HepG2 (cell line): ENCODE measurements at regions not wholly inside any gene's neighbourhood (a gene's known extent, or its start where the extent isn't known, plus 50 kb on each side); places are given as distances from the start of the nearest gene placed in this dataset.

Experiments used
- ATAC-seq: fragments of 200-7000 bp; cut with Tn5 transposase; 3 replicates; pipeline ENCODE4 v1.9.1; 2020; ENCODE audit warnings: mild to moderate bottlenecking, moderate library complexity
- BruUV-seq: library from RNA; stranded (reverse); fragments of 400-500 nt; replicated peaks from 2 replicates; lab custom pipeline; 2021; lab: Mats Ljungman, UMichigan
- CTCF ChIA-PET: fragments of 300-600 bp; formaldehyde crosslinking; extraction: SDS; loops from one replicate; lab custom pipeline; 2021; ENCODE audit warnings: low total read pairs, inconsistent platforms, low intra/inter-chr PET ratio; lab: Yijun Ruan, JAX
- POLR2A ChIA-PET: fragments of 350-600 bp; sonication (Branson Sonifier 250); formaldehyde crosslinking; loops from one replicate; lab custom pipeline; 2020; ENCODE audit warnings: antibody characterized with exemption, inconsistent platforms; lab: Yijun Ruan, JAX
- DNase-seq: peaks from one replicate; pipeline ENCODE4 v3.0.0-alpha.2; 2015; ENCODE audit warnings: low spot score
- FAIRE-seq: peaks from 3 replicates; lab custom pipeline; 2011; peaks lifted over from hg19 to GRCh38; lab: Jason Lieb, UNC
- H2AFZ ChIP-seq: one replicate; pipeline ENCODE4 v1.6.1; 2011; ENCODE audit warnings: low read length, inconsistent platforms
- H3K27ac ChIP-seq: fragments of 300-600 bp; 3 replicates; pipeline ENCODE4 v1.8.0; 2011; ENCODE audit warnings: mixed run types, mild to moderate bottlenecking, mixed read lengths, low read length, inconsistent platforms; ENCODE audit not compliant: insufficient read depth; ENCODE audit errors: extremely low read length
- H3K27me3 ChIP-seq, 2 experiments: fragments of 200-600 bp in 1 of 2; 2 replicates in 1 of 2; 3 replicates in 1 of 2; pipeline versions ENCODE4 v1.6.0 to v1.8.0; 2011; ENCODE audit warnings: low read length in 2 of 2, mild to moderate bottlenecking in 2 of 2, moderate library complexity in 2 of 2, inconsistent platforms in 1 of 2; ENCODE audit not compliant: insufficient read depth in 2 of 2, control insufficient read depth in 1 of 2
- H3K36me3 ChIP-seq, 2 experiments: fragments of 200-600 bp in 1 of 2; replicated peaks in 1 of 2; 2 replicates in 1 of 2; 3 replicates in 1 of 2; pipeline versions ENCODE4 v1.5.1 to v1.8.0; 2011; ENCODE audit warnings: low read length in 2 of 2, inconsistent platforms in 1 of 2; ENCODE audit not compliant: insufficient read depth in 2 of 2, control insufficient read depth in 1 of 2
- H3K4me1 ChIP-seq: 2 replicates; pipeline ENCODE4 v1.5.1; 2012; ENCODE audit warnings: low read length, inconsistent platforms; ENCODE audit not compliant: insufficient read depth
- H3K4me2 ChIP-seq: 2 replicates; pipeline ENCODE4 v1.6.0; 2011; ENCODE audit warnings: low read depth, low read length, inconsistent platforms
- H3K4me3 ChIP-seq, 3 experiments: fragments of 200-600 bp in 1 of 3; sonication (generic), shearing (Covaris generic) in 1 of 3; replicated peaks in 1 of 3; 2 replicates each; pipeline ENCODE4 v1.5.1; 2011 to 2016; ENCODE audit warnings: low read length in 3 of 3, inconsistent platforms in 2 of 3, low read depth in 2 of 3, mild to moderate bottlenecking in 2 of 3, control low read depth in 1 of 3, mixed read lengths in 1 of 3; ENCODE audit not compliant: insufficient read depth in 1 of 3
- H3K79me2 ChIP-seq: one replicate; pipeline ENCODE4 v1.6.1; 2011; ENCODE audit warnings: low read length, inconsistent platforms; ENCODE audit not compliant: insufficient read depth
- H3K9ac ChIP-seq: 2 replicates; pipeline ENCODE4 v1.6.0; 2011; ENCODE audit warnings: mild to moderate bottlenecking, low read depth, low read length, inconsistent platforms; ENCODE audit not compliant: insufficient read depth
- H3K9me3 ChIP-seq: 2 replicates; pipeline ENCODE4 v1.5.1; 2012; ENCODE audit warnings: mild to moderate bottlenecking, low read length
- H4K20me1 ChIP-seq: 2 replicates; pipeline ENCODE4 v1.6.0; 2011; ENCODE audit warnings: inconsistent platforms, mild to moderate bottlenecking, low read length, moderate library complexity; ENCODE audit not compliant: insufficient read depth
- ATF7 ChIP-seq, 2 experiments: fragments of 450-650 bp in 1 of 2; sonication (generic) in 1 of 2; formaldehyde crosslinking in 1 of 2; IDR thresholded peaks; 2 replicates each; pipeline versions ENCODE4 v1.4.0 to v1.6.1; 2016 to 2020; ENCODE audit warnings: antibody characterized with exemption in 1 of 2, mild to moderate bottlenecking in 1 of 2, missing genetic modification reagents in 1 of 2
- CREB1 ChIP-seq, 2 experiments: fragments of 450-650 bp in 1 of 2; IDR thresholded peaks; 2 replicates each; pipeline ENCODE4 v1.6.1; 2016 to 2017; ENCODE audit warnings: control low read depth in 1 of 2, mild to moderate bottlenecking in 1 of 2, missing compliant biosample characterization in 1 of 2, missing genetic modification characterization in 1 of 2
- HCFC1 ChIP-seq: fragments of 150-350 bp; IDR thresholded peaks from 2 replicates; pipeline ENCODE4 v1.6.1; 2014; ENCODE audit warnings: low read depth, low read length
- HDAC6 ChIP-seq: fragments of 200-600 bp; sonication (generic); IDR thresholded peaks from 2 replicates; pipeline ENCODE4 v1.7.0; 2017; ENCODE audit warnings: mild to moderate bottlenecking, antibody characterized with exemption, low read length, low read depth
- POGZ ChIP-seq: sonication (generic); formaldehyde crosslinking; IDR thresholded peaks from 2 replicates; pipeline ENCODE4 v1.4.0; 2020; ENCODE audit warnings: mild to moderate bottlenecking, missing genetic modification reagents
- SETDB1 ChIP-seq: sonication (generic); formaldehyde crosslinking; IDR thresholded peaks from 2 replicates; pipeline ENCODE4 v1.5.1; 2020; ENCODE audit warnings: missing genetic modification reagents, mild to moderate bottlenecking, borderline replicate concordance
- ZNF253 ChIP-seq: sonication (generic); formaldehyde crosslinking; IDR thresholded peaks from 2 replicates; pipeline ENCODE4 v1.8.0; 2022; ENCODE audit warnings: mild to moderate bottlenecking, missing genetic modification reagents, borderline replicate concordance
- ZNF292 ChIP-seq: sonication (generic); formaldehyde crosslinking; IDR thresholded peaks from 2 replicates; pipeline ENCODE4 v1.8.1; 2022; ENCODE audit warnings: mild to moderate bottlenecking, low read depth, missing genetic modification reagents, borderline replicate concordance
- ZNF775 ChIP-seq: sonication (generic); formaldehyde crosslinking; IDR thresholded peaks from 2 replicates; pipeline ENCODE4 v1.4.0; 2020; ENCODE audit warnings: missing genetic modification reagents, mild to moderate bottlenecking, moderate library complexity, borderline replicate concordance
- ZNF879 ChIP-seq: sonication (generic); formaldehyde crosslinking; IDR thresholded peaks from 2 replicates; pipeline ENCODE4 v1.8.1; 2023; ENCODE audit warnings: missing genetic modification reagents
- WGBS: methylation state at CpG from one replicate; pipeline ENCODE4 v1.1.6; 2017; ENCODE audit warnings: low lambda C conversion rate; 5-methylcytosine and 5-hydroxymethylcytosine counted together
- in situ Hi-C: cut with HindIII; loops from 2 replicates; pipeline ENCODE4 v1.10.0; 2017; ENCODE audit warnings: low pct_unique_long_range_greater_than_20kb; ENCODE audit not compliant: extremely low pct_ligation_motif_present
- intact Hi-C: fragments of 100-400 bp; cut with micrococcal nuclease; formaldehyde crosslinking; loops from one replicate; pipeline ENCODE4 v1.10.0; 2022; ENCODE audit not compliant: unreplicated experiment
- TF ChIP-seq, protein P1 (sequence below): sonication (generic); formaldehyde crosslinking; IDR thresholded peaks from 2 replicates; pipeline ENCODE4 v1.4.0; 2020; ENCODE audit warnings: mild to moderate bottlenecking, missing genetic modification reagents
- TF ChIP-seq, protein P2 (sequence below): sonication (generic); formaldehyde crosslinking; IDR thresholded peaks from 2 replicates; pipeline ENCODE4 v1.5.1; 2020; ENCODE audit warnings: mild to moderate bottlenecking, missing genetic modification reagents, moderate library complexity
- TF ChIP-seq, protein P3 (sequence below): sonication (generic); formaldehyde crosslinking; IDR thresholded peaks from 2 replicates; pipeline ENCODE4 v1.5.1; 2020; ENCODE audit warnings: missing genetic modification reagents, mild to moderate bottlenecking, borderline replicate concordance

DNA sequence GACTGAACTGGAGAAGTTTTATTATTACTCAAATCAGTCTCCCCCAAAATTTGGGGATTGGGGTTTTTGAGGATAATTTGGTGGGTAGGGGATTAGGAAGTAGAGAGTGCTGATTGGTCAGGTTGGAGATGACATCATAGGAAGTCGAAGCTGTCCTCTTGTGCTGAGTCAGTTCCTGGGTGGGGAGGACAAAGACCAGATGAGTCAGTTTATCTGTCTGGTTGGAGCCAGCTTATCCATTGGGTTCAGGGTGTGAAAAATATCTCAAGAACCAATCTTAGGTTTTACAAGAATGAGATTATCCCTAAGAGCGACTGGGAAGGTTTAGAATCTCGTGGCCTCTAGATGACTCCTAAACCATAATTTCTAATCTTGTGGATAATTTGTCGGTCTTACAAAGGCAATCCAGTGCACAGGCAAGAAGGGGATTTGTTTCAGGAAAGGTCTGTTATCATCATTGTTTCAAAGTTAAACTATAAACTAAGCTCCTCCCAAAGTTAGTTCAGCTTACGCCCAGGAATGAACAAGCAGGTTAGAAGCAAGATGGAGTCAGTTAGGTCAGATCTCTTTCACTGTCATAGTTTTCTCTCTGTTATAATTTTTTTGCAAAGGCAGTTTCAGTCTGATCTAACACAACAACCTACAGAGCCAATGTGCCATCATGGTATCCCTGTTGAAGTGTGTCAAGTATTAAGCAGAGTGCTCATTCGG lies 274.5 kb downstream of the SLC7A11 start:
- no peak overlapping the region for H3K4me3 ChIP-seq
- POLR2A ChIA-PET, result no interaction called here
- in situ Hi-C loops, result no loop called here
- H3K79me2 ChIP-seq, result no peaks in the 10 kb centered on the region
- no peak overlapping the region for H2AFZ ChIP-seq
- intact Hi-C loops, result no loop called here
- 7% methylated on average over 6 of the region's 6 CpGs for WGBS
- no peaks in the 10 kb centered on the region for H4K20me1 ChIP-seq
- CTCF ChIA-PET, result no interaction called here
- H3K36me3 ChIP-seq, result no peaks in the 10 kb centered on the region
- DNase-seq (no peak), FAIRE-seq (no peak), ATAC-seq (no peak)
- no peaks in the 10 kb centered on the region for H3K27me3 ChIP-seq
- no peaks in the 10 kb centered on the region for H3K9me3 ChIP-seq
- no TSS peak for BruUV-seq
- TF ChIP-seq CREB1 (IDR thresholded peaks at IDR 0.05) (peak; percentile 38; the same call in 1 of the 2 replicates), CREB1 (CRISPR knock-in tag; IDR thresholded peaks at IDR 0.05) (no peak), ZNF292 (CRISPR knock-in tag) (no peak), HCFC1 (no peak), ZNF775 (CRISPR knock-in tag) (no peak), ATF7 (IDR thresholded peaks at IDR 0.05) (peak; percentile 69), ATF7 (CRISPR knock-in tag; IDR thresholded peaks at IDR 0.05) (no peak)
- H3K9ac ChIP-seq, result no peak overlapping the region
- H3K4me1 ChIP-seq, result no peaks in the 10 kb centered on the region
- no peak overlapping the region for H3K4me2 ChIP-seq
- H3K27ac ChIP-seq, result no peak overlapping the region

- Histone ChIP-seq H3K36me3 (no peaks in the 10 kb centered on the region), H3K9me3 (no peaks in the 10 kb centered on the region), H2AFZ (no peak overlapping the region), H3K4me1 (no peaks in the 10 kb centered on the region), H3K79me2 (no peaks in the 10 kb centered on the region), H3K27me3 (no peaks in the 10 kb centered on the region), H3K4me2 (no peak overlapping the region), H3K4me3 (no peak overlapping the region), H3K9ac (no peak overlapping the region), H4K20me1 (no peaks in the 10 kb centered on the region), H3K27ac (no peak overlapping the region)
- in situ Hi-C loops (no loop called here), intact Hi-C loops (no loop called here)
- FAIRE-seq, result no peak
- POLR2A ChIA-PET, result no interaction called here
- CTCF ChIA-PET, result no interaction called here
- BruUV-seq, result no TSS peak
- WGBS, result 2% methylated on average over 3 of the region's 3 CpGs
- no peak for DNase-seq
- no peak for ATAC-seq
- TF ChIP-seq, protein P1, sequence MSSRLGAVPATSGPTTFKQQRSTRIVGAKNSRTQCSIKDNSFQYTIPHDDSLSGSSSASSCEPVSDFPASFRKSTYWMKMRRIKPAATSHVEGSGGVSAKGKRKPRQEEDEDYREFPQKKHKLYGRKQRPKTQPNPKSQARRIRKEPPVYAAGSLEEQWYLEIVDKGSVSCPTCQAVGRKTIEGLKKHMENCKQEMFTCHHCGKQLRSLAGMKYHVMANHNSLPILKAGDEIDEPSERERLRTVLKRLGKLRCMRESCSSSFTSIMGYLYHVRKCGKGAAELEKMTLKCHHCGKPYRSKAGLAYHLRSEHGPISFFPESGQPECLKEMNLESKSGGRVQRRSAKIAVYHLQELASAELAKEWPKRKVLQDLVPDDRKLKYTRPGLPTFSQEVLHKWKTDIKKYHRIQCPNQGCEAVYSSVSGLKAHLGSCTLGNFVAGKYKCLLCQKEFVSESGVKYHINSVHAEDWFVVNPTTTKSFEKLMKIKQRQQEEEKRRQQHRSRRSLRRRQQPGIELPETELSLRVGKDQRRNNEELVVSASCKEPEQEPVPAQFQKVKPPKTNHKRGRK (CRISPR knock-in tag), result no peak
- TF ChIP-seq, protein P2, sequence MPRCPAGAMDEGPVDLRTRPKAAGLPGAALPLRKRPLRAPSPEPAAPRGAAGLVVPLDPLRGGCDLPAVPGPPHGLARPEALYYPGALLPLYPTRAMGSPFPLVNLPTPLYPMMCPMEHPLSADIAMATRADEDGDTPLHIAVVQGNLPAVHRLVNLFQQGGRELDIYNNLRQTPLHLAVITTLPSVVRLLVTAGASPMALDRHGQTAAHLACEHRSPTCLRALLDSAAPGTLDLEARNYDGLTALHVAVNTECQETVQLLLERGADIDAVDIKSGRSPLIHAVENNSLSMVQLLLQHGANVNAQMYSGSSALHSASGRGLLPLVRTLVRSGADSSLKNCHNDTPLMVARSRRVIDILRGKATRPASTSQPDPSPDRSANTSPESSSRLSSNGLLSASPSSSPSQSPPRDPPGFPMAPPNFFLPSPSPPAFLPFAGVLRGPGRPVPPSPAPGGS (CRISPR knock-in tag), result no peak
- no peak for TF ChIP-seq HDAC6
- no peak for TF ChIP-seq ZNF253
- TF ChIP-seq POGZ (CRISPR knock-in tag), result no peak
- TF ChIP-seq, protein P3, sequence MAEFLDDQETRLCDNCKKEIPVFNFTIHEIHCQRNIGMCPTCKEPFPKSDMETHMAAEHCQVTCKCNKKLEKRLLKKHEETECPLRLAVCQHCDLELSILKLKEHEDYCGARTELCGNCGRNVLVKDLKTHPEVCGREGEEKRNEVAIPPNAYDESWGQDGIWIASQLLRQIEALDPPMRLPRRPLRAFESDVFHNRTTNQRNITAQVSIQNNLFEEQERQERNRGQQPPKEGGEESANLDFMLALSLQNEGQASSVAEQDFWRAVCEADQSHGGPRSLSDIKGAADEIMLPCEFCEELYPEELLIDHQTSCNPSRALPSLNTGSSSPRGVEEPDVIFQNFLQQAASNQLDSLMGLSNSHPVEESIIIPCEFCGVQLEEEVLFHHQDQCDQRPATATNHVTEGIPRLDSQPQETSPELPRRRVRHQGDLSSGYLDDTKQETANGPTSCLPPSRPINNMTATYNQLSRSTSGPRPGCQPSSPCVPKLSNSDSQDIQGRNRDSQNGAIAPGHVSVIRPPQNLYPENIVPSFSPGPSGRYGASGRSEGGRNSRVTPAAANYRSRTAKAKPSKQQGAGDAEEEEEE (CRISPR knock-in tag), result no peak
- no peak for TF ChIP-seq SETDB1 (CRISPR knock-in tag)
- no peak for TF ChIP-seq ZNF879
Observed at GRCh38 chr4:137966504-137966903, 275.6 kb downstream of the SLC7A11 start.
